ENCODE measurements at regions not wholly inside any gene's neighbourhood (a gene's known extent, or its start where the extent isn't known, plus 50 kb on each side); places are given as distances from the start of the nearest gene placed in this dataset.

DNA sequence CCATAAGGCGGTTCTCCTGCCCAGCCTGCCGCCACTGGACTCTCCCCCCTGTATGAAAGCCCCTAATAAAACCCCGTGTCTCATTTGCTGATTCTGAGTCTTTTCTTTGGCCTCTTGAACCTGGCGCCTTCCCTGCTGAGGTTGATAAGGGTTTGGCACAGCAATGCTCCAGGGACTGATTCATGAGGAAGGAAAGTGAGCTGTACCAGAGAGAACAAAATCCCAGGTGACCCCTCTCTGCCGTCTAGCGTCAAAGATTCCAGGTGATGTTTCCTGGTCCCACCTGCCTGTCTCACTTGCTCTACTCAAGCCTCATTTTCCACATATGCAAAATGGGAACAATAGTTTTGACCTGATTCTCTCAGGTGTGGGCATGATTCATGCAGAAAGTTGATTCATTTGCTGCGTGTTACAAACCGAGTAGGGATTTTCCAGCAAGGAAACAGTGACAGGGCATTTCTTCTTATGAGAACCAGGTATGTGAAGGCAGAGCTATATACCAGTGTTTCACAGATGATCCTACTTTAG is 730.6 kb upstream of the IGFBP3 start:
- TF ChIP-seq, protein P1, sequence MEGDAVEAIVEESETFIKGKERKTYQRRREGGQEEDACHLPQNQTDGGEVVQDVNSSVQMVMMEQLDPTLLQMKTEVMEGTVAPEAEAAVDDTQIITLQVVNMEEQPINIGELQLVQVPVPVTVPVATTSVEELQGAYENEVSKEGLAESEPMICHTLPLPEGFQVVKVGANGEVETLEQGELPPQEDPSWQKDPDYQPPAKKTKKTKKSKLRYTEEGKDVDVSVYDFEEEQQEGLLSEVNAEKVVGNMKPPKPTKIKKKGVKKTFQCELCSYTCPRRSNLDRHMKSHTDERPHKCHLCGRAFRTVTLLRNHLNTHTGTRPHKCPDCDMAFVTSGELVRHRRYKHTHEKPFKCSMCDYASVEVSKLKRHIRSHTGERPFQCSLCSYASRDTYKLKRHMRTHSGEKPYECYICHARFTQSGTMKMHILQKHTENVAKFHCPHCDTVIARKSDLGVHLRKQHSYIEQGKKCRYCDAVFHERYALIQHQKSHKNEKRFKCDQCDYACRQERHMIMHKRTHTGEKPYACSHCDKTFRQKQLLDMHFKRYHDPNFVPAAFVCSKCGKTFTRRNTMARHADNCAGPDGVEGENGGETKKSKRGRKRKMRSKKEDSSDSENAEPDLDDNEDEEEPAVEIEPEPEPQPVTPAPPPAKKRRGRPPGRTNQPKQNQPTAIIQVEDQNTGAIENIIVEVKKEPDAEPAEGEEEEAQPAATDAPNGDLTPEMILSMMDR (IDR thresholded peaks at IDR 0.05) = no peak
- TF ChIP-seq POLR2A (IDR thresholded peaks at IDR 0.05) = no peak
